Esophagus muscularis mucosa (tissue), 4 donors: ENCODE measurements at regions not wholly inside any gene's neighbourhood (a gene's known extent, or its start where the extent isn't known, plus 50 kb on each side); places are given as distances from the start of the nearest gene placed in this dataset.

ENCODE experiments used
- DNase-seq: peaks from one replicate; pipeline ENCODE4 v3.0.0-alpha.2; 2017; ENCODE audit errors: extremely low spot score
- H3K27ac ChIP-seq, 4 donors: fragments of 200-600 bp; sonication (generic); replicated peaks in 1 of 4; 1 replicate in 3 of 4; 2 replicates in 1 of 4; pipeline ENCODE4 v1.5.1; 2016 to 2019; ENCODE audit warnings: mild to moderate bottlenecking in 1 of 4
- H3K27me3 ChIP-seq, 4 donors: fragments of 200-600 bp; sonication (generic); one replicate each; pipeline versions ENCODE4 v1.5.1 to v1.6.0; 2016 to 2019
- H3K36me3 ChIP-seq, 4 donors: fragments of 200-600 bp; sonication (generic); one replicate each; pipeline ENCODE4 v1.5.1; 2016 to 2019
- H3K4me1 ChIP-seq, 4 donors: fragments of 200-600 bp; sonication (generic); one replicate each; pipeline ENCODE4 v1.5.1; 2016 to 2019
- H3K4me3 ChIP-seq, 4 donors: fragments of 200-600 bp; sonication (generic); 1 replicate in 2 of 4; 2 replicates in 2 of 4; pipeline ENCODE4 v1.5.1; 2016 to 2019; ENCODE audit warnings: mild to moderate bottlenecking in 4 of 4, moderate library complexity in 1 of 4
- H3K9me3 ChIP-seq, 4 donors: fragments of 200-600 bp; sonication (generic); 1 replicate in 3 of 4; 2 replicates in 1 of 4; pipeline ENCODE4 v1.5.1; 2016 to 2019
- CTCF ChIP-seq, 3 experiments: fragments of 200-600 bp in 2 of 3; fragments of 450-650 bp in 1 of 3; sonication (generic) in 2 of 3; IDR thresholded peaks; one replicate each; pipeline ENCODE4 v1.5.1; 2017 to 2019; ENCODE audit warnings: antibody characterized with exemption in 3 of 3, mild to moderate bottlenecking in 2 of 3, moderate library complexity in 1 of 3
- EP300 ChIP-seq: sonication (generic); formaldehyde crosslinking; IDR thresholded peaks from one replicate; pipeline ENCODE4 v1.6.1; 2017; ENCODE audit warnings: antibody characterized with exemption
- POLR2A ChIP-seq: fragments of 450-650 bp; IDR thresholded peaks from one replicate; pipeline ENCODE4 v1.6.1; 2017; ENCODE audit warnings: antibody characterized with exemption, moderate library complexity, mild to moderate bottlenecking, low read depth
- POLR2AphosphoS5 ChIP-seq, 2 donors: sonication (generic); formaldehyde crosslinking; IDR thresholded peaks; one replicate each; pipeline ENCODE4 v1.6.1; 2017; ENCODE audit warnings: antibody characterized with exemption in 2 of 2
- WGBS: methylation state at CpG from one replicate; pipeline ENCODE4 v1.1.5; 2018; 5-methylcytosine and 5-hydroxymethylcytosine counted together
- intact Hi-C: fragments of 100-400 bp; cut with DNase I; formaldehyde crosslinking; loops from one replicate; pipeline ENCODE4 v1.15.1; 2023

- Histone ChIP-seq H3K27ac (no peak overlapping the region), H3K9me3 (no peaks in the 10 kb centered on the region), H3K36me3 (no peaks in the 10 kb centered on the region), H3K4me3 (no peak overlapping the region), H3K4me1 (no peaks in the 10 kb centered on the region), H3K27me3 (no peaks in the 10 kb centered on the region)
- intact Hi-C loops: no loop called here
- TF ChIP-seq EP300 (no peak), POLR2A (no peak), POLR2AphosphoS5 (IDR thresholded peaks at IDR 0.05) (no peak), CTCF (IDR thresholded peaks at IDR 0.05) (no peak)
- DNase-seq: no peak
Measured at GRCh38 chr3:102295756-102296155, 139.1 kb upstream of the ZPLD1 start.

GRCh38 chr3:102297072-102297658, 137.7 kb upstream of the ZPLD1 start:
- Histone ChIP-seq H3K9me3 (no peaks in the 10 kb centered on the region), H3K36me3 (no peaks in the 10 kb centered on the region), H3K4me3 (no peak overlapping the region), H3K4me1 (no peaks in the 10 kb centered on the region), H3K27ac (no peak overlapping the region), H3K27me3 (no peaks in the 10 kb centered on the region)
- DNase-seq: no peak
- WGBS: 72% methylated on average over 3 of the region's 3 CpGs
- intact Hi-C loops: no loop called here
- TF ChIP-seq CTCF (IDR thresholded peaks at IDR 0.05) (no peak), EP300 (no peak), POLR2AphosphoS5 (IDR thresholded peaks at IDR 0.05) (no peak), POLR2A (no peak)

- no peaks in the 10 kb centered on the region for H3K27me3 ChIP-seq
- DNase-seq: no peak
- intact Hi-C loops: no loop called here
- H3K4me3 ChIP-seq: no peak overlapping the region
- H3K4me1 ChIP-seq: no peaks in the 10 kb centered on the region
- no peaks in the 10 kb centered on the region for H3K36me3 ChIP-seq
- TF ChIP-seq POLR2A (no peak), CTCF (IDR thresholded peaks at IDR 0.05) (no peak), POLR2AphosphoS5 (IDR thresholded peaks at IDR 0.05) (no peak), EP300 (no peak)
- WGBS: 93% methylated on average over 3 of the region's 3 CpGs
- H3K27ac ChIP-seq: no peak overlapping the region
- H3K9me3 ChIP-seq: no peaks in the 10 kb centered on the region
Measured at GRCh38 chr3:102299125-102299877, 135.5 kb upstream of the ZPLD1 start.

- H3K4me1 ChIP-seq: no peaks in the 10 kb centered on the region
- H3K9me3 ChIP-seq: no peaks in the 10 kb centered on the region
- H3K27ac ChIP-seq: no peak overlapping the region
- no peak overlapping the region for H3K4me3 ChIP-seq
- intact Hi-C loops: no loop called here
- H3K27me3 ChIP-seq: no peaks in the 10 kb centered on the region
- no peak for DNase-seq
- no peaks in the 10 kb centered on the region for H3K36me3 ChIP-seq
- TF ChIP-seq CTCF (IDR thresholded peaks at IDR 0.05) (no peak), POLR2AphosphoS5 (IDR thresholded peaks at IDR 0.05) (no peak), POLR2A (no peak), EP300 (no peak)
- WGBS: 57% methylated on average over 4 of the region's 4 CpGs
Measured at GRCh38 chr3:102301155-102301880, 133.5 kb upstream of the ZPLD1 start.
